ENCODE measurements at regions not wholly inside any gene's neighbourhood (a gene's known extent, or its start where the extent isn't known, plus 50 kb on each side); places are given as distances from the start of the nearest gene placed in this dataset.

DNA sequence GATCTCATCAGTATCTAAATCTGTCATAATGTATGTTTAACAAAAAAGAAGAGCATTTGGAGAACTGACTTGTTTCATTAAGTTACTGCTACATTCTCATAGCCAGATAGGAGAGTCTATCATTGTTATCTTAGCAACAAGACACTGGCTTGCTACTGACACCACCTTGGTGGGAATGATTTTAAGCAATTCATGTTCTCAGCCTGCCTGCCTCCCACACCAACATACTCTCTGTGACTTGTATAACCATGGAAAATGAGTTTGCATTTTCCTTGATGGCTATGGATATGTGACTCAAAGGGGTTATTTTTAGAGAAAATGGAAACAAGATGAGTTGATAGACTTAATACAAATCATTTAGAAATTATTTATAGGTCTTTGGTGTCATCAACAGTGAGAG lies 1308.9 kb downstream of the OLFM4 start:
- no peaks in the 10 kb centered on the region for H3K4me1 ChIP-seq
- H3K27me3 ChIP-seq = no peaks in the 10 kb centered on the region
- no peak for TF ChIP-seq POLR2AphosphoS5 (IDR thresholded peaks at IDR 0.05)
- TF ChIP-seq POLR2A (IDR thresholded peaks at IDR 0.05) = no peak
- no peak for TF ChIP-seq EP300 (IDR thresholded peaks at IDR 0.05)
- TF ChIP-seq, protein P1, sequence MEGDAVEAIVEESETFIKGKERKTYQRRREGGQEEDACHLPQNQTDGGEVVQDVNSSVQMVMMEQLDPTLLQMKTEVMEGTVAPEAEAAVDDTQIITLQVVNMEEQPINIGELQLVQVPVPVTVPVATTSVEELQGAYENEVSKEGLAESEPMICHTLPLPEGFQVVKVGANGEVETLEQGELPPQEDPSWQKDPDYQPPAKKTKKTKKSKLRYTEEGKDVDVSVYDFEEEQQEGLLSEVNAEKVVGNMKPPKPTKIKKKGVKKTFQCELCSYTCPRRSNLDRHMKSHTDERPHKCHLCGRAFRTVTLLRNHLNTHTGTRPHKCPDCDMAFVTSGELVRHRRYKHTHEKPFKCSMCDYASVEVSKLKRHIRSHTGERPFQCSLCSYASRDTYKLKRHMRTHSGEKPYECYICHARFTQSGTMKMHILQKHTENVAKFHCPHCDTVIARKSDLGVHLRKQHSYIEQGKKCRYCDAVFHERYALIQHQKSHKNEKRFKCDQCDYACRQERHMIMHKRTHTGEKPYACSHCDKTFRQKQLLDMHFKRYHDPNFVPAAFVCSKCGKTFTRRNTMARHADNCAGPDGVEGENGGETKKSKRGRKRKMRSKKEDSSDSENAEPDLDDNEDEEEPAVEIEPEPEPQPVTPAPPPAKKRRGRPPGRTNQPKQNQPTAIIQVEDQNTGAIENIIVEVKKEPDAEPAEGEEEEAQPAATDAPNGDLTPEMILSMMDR (IDR thresholded peaks at IDR 0.05) = no peak
- no peaks in the 10 kb centered on the region for H3K9me3 ChIP-seq
- H3K4me3 ChIP-seq = no peak overlapping the region
- DNase-seq = no peak
- intact Hi-C loops (cut with DNase I) = no loop called here
- no peaks in the 10 kb centered on the region for H3K36me3 ChIP-seq
- H3K27ac ChIP-seq = no peak overlapping the region

DNA sequence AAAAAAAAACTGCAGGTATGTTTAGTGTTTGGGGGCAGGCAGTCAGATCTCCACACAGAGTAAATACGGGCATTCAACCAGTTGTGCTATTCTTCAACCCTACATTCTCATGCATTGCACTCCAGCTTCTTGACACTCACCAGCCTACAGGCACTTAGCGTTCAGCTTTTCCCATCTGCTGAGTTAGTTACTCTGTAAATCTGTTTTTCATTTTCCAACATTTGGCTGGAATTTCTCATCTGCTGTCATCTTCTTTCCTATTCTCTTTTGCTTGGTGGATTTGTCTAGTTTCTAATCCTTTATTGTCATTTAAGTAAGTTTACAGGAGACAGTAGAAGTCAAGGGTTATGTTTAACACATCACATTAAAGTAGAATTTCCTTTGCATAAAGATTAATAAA lies 1318.9 kb downstream of the OLFM4 start:
- 47 to 66% methylated on average over 2 of the region's 2 CpGs for WGBS, 2 donors
- no peaks in the 10 kb centered on the region for H3K9me3 ChIP-seq
- no peak for TF ChIP-seq POLR2A (IDR thresholded peaks at IDR 0.05)
- no peak for TF ChIP-seq POLR2AphosphoS5 (IDR thresholded peaks at IDR 0.05)
- TF ChIP-seq, protein P1 (IDR thresholded peaks at IDR 0.05) = no peak
- no peak for TF ChIP-seq EP300 (IDR thresholded peaks at IDR 0.05)
- H3K27ac ChIP-seq = no peak overlapping the region
- H3K4me1 ChIP-seq = no peaks in the 10 kb centered on the region
- no peak for DNase-seq
- no peaks in the 10 kb centered on the region for H3K27me3 ChIP-seq
- no peak overlapping the region for H3K4me3 ChIP-seq
- intact Hi-C loops (cut with DNase I) = no loop called here
- no peaks in the 10 kb centered on the region for H3K36me3 ChIP-seq

DNA sequence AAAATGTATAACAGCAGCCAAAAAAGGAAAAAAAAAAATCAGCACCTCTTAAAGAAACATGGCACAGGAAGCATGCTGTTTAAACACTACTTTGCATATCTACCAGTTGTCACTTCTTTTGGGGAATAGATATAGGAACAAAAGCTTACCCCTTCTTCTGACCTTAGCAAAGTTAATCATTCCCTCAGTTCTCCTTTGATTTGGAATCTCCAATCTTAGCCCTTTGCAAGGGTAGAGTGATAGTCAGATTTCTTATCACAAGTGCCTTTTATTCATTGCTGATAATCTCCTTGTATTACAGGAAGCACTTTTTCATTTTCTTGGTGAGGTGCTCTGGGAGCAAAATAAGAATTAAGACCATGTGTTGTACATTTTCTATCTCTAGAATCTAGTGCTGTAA lies 1327.6 kb downstream of the OLFM4 start:
- no peak for DNase-seq
- Histone ChIP-seq H3K9me3 (peaks cover 0 to 2% (median 0%) of the 10 kb centered on the region in 4 donors), H3K4me3 (no peak overlapping the region), H3K4me1 (no peaks in the 10 kb centered on the region), H3K27me3 (no peaks in the 10 kb centered on the region), H3K36me3 (no peaks in the 10 kb centered on the region), H3K27ac (no peak overlapping the region)
- TF ChIP-seq POLR2AphosphoS5 (IDR thresholded peaks at IDR 0.05) = no peak
- no peak for TF ChIP-seq POLR2A (IDR thresholded peaks at IDR 0.05)
- no peak for TF ChIP-seq EP300 (IDR thresholded peaks at IDR 0.05)
- TF ChIP-seq, protein P1 (IDR thresholded peaks at IDR 0.05) = no peak
- intact Hi-C loops (cut with DNase I) = no loop called here

DNA sequence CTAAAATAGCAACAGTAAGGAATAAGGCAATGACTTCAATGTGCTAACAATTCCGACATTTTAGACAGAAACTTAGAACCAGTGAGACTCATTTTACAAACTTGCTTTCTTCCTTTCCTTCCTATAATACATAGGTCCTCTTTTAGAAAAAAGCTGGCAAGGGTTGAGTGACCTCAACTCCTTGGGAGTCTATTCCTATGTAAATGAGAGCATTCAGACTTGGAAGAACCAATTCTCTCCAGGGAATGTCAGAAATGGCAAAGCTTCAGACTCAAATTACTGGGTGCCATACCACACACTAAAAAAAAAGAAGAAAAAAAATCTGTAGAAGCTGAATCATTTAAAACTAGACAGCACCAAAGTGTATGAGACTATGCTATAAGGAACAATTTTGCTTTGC lies 1328.2 kb downstream of the OLFM4 start:
- no peak for TF ChIP-seq POLR2AphosphoS5 (IDR thresholded peaks at IDR 0.05)
- no peak for TF ChIP-seq EP300 (IDR thresholded peaks at IDR 0.05)
- TF ChIP-seq, protein P1 (IDR thresholded peaks at IDR 0.05) = no peak
- no peak for TF ChIP-seq POLR2A (IDR thresholded peaks at IDR 0.05)
- H3K27me3 ChIP-seq = no peaks in the 10 kb centered on the region
- H3K4me3 ChIP-seq = no peak overlapping the region
- peaks cover 0 to 2% (median 0%) of the 10 kb centered on the region in 4 donors for H3K9me3 ChIP-seq
- no peaks in the 10 kb centered on the region for H3K4me1 ChIP-seq
- no peaks in the 10 kb centered on the region for H3K36me3 ChIP-seq
- intact Hi-C loops (cut with DNase I) = no loop called here
- no peak overlapping the region for H3K27ac ChIP-seq
- WGBS, 2 donors = 74 to 79% methylated on average over 1 of the region's 1 CpG
- DNase-seq = no peak

DNA sequence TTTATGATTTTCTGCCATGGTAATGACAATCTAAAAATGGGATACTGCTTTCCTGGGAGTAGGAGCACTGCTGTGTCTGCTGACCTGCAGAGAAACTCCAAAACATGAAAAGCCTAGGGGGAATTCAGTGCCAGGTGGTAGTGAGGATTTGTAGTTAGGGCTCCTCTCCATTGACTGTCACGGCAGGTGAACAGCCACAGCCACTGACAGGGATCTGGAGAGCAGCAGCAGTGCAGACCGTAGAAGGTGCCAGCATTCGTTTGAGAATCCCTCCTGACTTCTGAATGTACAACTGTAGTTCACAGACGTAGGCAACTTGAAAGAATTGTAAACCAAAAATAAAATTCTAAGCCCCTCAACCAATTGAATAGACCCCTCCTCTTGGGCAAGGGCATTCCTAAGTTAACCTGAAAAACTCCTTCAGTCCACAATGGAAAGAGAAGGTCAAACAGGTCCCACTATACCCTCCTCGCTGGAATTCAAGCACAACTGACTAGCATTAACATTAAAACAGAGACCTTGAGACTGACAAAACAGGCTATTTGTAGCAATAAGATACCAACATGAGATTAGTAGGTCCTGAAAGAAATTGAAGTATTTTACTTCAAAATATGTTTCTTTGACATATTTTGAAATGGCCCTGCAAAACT lies 1328.8 kb downstream of the OLFM4 start:
- Histone ChIP-seq H3K36me3 (no peaks in the 10 kb centered on the region), H3K4me1 (no peaks in the 10 kb centered on the region), H3K27me3 (no peaks in the 10 kb centered on the region), H3K9me3 (peaks cover 0 to 2% (median 0%) of the 10 kb centered on the region in 4 donors), H3K4me3 (no peak overlapping the region), H3K27ac (no peak overlapping the region)
- no peak for DNase-seq
- intact Hi-C loops (cut with DNase I) = no loop called here
- TF ChIP-seq POLR2AphosphoS5 (IDR thresholded peaks at IDR 0.05) (no peak), POLR2A (IDR thresholded peaks at IDR 0.05) (no peak), EP300 (IDR thresholded peaks at IDR 0.05) (no peak)
- TF ChIP-seq, protein P1 (IDR thresholded peaks at IDR 0.05) = no peak
- 75 to 78% methylated on average over 5 of the region's 5 CpGs for WGBS, 2 donors

All from sigmoid colon (tissue), 6 donors.